ENCODE measurements at regions not wholly inside any gene's neighbourhood (a gene's known extent, or its start where the extent isn't known, plus 50 kb on each side); places are given as distances from the start of the nearest gene placed in this dataset.

- H3K4me3 ChIP-seq (ENCODE audit: low read depth, low read length): no peak overlapping the region
- H3K36me3 ChIP-seq (ENCODE audit: control insufficient read depth in 2 of 2, insufficient read depth in 1 of 2, low read length in 2 of 2): no peaks in the 10 kb centered on the region
- ChIA-PET CTCF (no interaction called here), POLR2A (no interaction called here)
- TF ChIP-seq REST (tag by site-specific recombination; IDR thresholded peaks at IDR 0.05): no peak
- no peak for TF ChIP-seq ZNF404 (tag by site-specific recombination; IDR thresholded peaks at IDR 0.05)
- TF ChIP-seq ZNF704 (tag by site-specific recombination; IDR thresholded peaks at IDR 0.05): no peak
- no peak for TF ChIP-seq ZNF223 (tag by site-specific recombination; IDR thresholded peaks at IDR 0.05)
- no peak for TF ChIP-seq ZNF544 (tag by site-specific recombination; IDR thresholded peaks at IDR 0.05)
- TF ChIP-seq CTCF (tag by site-specific recombination; IDR thresholded peaks at IDR 0.05): no peak
- TF ChIP-seq ZNF488 (tag by site-specific recombination; IDR thresholded peaks at IDR 0.05): no peak
- no peak for TF ChIP-seq ZXDB (tag by site-specific recombination; IDR thresholded peaks at IDR 0.05)
- no peak for TF ChIP-seq ZNF341 (tag by site-specific recombination; IDR thresholded peaks at IDR 0.05; ENCODE audit: low read depth)
- no peak overlapping the region for H3K27ac ChIP-seq (ENCODE audit: extremely low read depth, low read depth, low read length)
- H3K9me3 ChIP-seq (ENCODE audit: control insufficient read depth, insufficient read depth, low read depth, low read length): no peaks in the 10 kb centered on the region
- H3K4me1 ChIP-seq (ENCODE audit: control insufficient read depth, insufficient read depth, low read length): no peaks in the 10 kb centered on the region
Measured at GRCh38 chr6:51289041-51289440, 470.4 kb downstream of the TFAP2B start.

GRCh38 chr6:51292659-51293058 lies 474.0 kb downstream of the TFAP2B start:
- TF ChIP-seq KLF16 (tag by site-specific recombination; IDR thresholded peaks at IDR 0.05): no peak
- TF ChIP-seq ZNF148 (tag by site-specific recombination; IDR thresholded peaks at IDR 0.05; ENCODE audit: borderline replicate concordance): no peak
- no peak for TF ChIP-seq ZNF580 (tag by site-specific recombination; IDR thresholded peaks at IDR 0.05)
- TF ChIP-seq ZNF792 (tag by site-specific recombination; IDR thresholded peaks at IDR 0.05): no peak
- no peak for TF ChIP-seq ZNF133 (tag by site-specific recombination; IDR thresholded peaks at IDR 0.05)
- TF ChIP-seq ZNF362 (tag by site-specific recombination; IDR thresholded peaks at IDR 0.05): no peak
- no peak for TF ChIP-seq ZNF837 (tag by site-specific recombination; IDR thresholded peaks at IDR 0.05)
- TF ChIP-seq ZNF354C (tag by site-specific recombination; IDR thresholded peaks at IDR 0.05; ENCODE audit: borderline replicate concordance, low read depth): no peak
- Histone ChIP-seq H3K27ac (ENCODE audit: extremely low read depth, low read depth, low read length) (no peak overlapping the region), H3K4me1 (ENCODE audit: control insufficient read depth, insufficient read depth, low read length) (no peaks in the 10 kb centered on the region), H3K9me3 (ENCODE audit: control insufficient read depth, insufficient read depth, low read depth, low read length) (no peaks in the 10 kb centered on the region), H3K36me3 (ENCODE audit: control insufficient read depth in 2 of 2, insufficient read depth in 1 of 2, low read length in 2 of 2) (no peaks in the 10 kb centered on the region), H3K4me3 (ENCODE audit: low read depth, low read length) (no peak overlapping the region)
- ChIA-PET CTCF (no interaction called here), POLR2A (no interaction called here)

Measured in HEK293 (cell line).